ENCODE measurements at regions not wholly inside any gene's neighbourhood (a gene's known extent, or its start where the extent isn't known, plus 50 kb on each side); places are given as distances from the start of the nearest gene placed in this dataset.

GRCh38 chr1:200496937-200497336 lies 87.1 kb upstream of the ZNF281 start:
- ATAC-seq (no peak), DNase-seq (no peak)
- Histone ChIP-seq H3K4me1 (no peaks in the 10 kb centered on the region), H3K27ac (no peak overlapping the region), H3K4me3 (no peak overlapping the region), H3K9me3 (no peaks in the 10 kb centered on the region), H3K27me3 (peaks cover 0 to 6% (median 0%) of the 10 kb centered on the region in 3 donors), H3K36me3 (no peaks in the 10 kb centered on the region)
- TF ChIP-seq POLR2A (IDR thresholded peaks at IDR 0.05) (no peak), CTCF (IDR thresholded peaks at IDR 0.05 in 4 of 5, conservative IDR thresholded peaks at IDR 0.05 in 1 of 5) (no peak)
- in situ Hi-C loops (cut with MboI; ENCODE audit: low sequenced_read_pairs in 4 of 4) = loop anchor here (25.0 kb wide), 3 partner anchors 185 to 360 kb away; no protein-coding TSS in a partner anchor
- intact Hi-C loops (cut with DNase I; ENCODE audit: low total_unique reads) = no loop called here

GRCh38 chr1:200495901-200496300 lies 86.1 kb upstream of the ZNF281 start:
- Histone ChIP-seq H3K36me3 (no peaks in the 10 kb centered on the region), H3K27ac (no peak overlapping the region), H3K4me3 (no peak overlapping the region), H3K4me1 (no peaks in the 10 kb centered on the region), H3K27me3 (peaks cover 0 to 5% (median 0%) of the 10 kb centered on the region in 3 donors), H3K9me3 (no peaks in the 10 kb centered on the region)
- ATAC-seq (no peak), DNase-seq (no peak)
- TF ChIP-seq CTCF (IDR thresholded peaks at IDR 0.05 in 4 of 5, conservative IDR thresholded peaks at IDR 0.05 in 1 of 5) (no peak), POLR2A (IDR thresholded peaks at IDR 0.05) (no peak)
- in situ Hi-C loops (cut with MboI; ENCODE audit: low sequenced_read_pairs in 4 of 4) (loop anchor here (25.0 kb wide), 3 partner anchors 184 to 359 kb away; no protein-coding TSS in a partner anchor), intact Hi-C loops (cut with DNase I; ENCODE audit: low total_unique reads) (no loop called here)

- Histone ChIP-seq H3K9me3 (no peaks in the 10 kb centered on the region), H3K36me3 (no peaks in the 10 kb centered on the region), H3K27me3 (peaks cover 0 to 2% (median 0%) of the 10 kb centered on the region in 3 donors), H3K27ac (no peak overlapping the region), H3K4me1 (peaks cover 0 to 5% of the 10 kb centered on the region in 2 donors), H3K4me3 (no peak overlapping the region)
- in situ Hi-C loops (cut with MboI; ENCODE audit: low sequenced_read_pairs in 4 of 4) (loop anchor here (25.0 kb wide), 3 partner anchors 181 to 356 kb away; no protein-coding TSS in a partner anchor), intact Hi-C loops (cut with DNase I; ENCODE audit: low total_unique reads) (no loop called here)
- no peak for TF ChIP-seq CTCF (IDR thresholded peaks at IDR 0.05 in 4 of 5, conservative IDR thresholded peaks at IDR 0.05 in 1 of 5)
- TF ChIP-seq POLR2A (IDR thresholded peaks at IDR 0.05) = no peak
- ATAC-seq = no peak
- no peak for DNase-seq
These were observed 83.5 kb upstream of the ZNF281 start for GRCh38 chr1:200493344-200493743.

- in situ Hi-C loops (cut with MboI; ENCODE audit: low sequenced_read_pairs in 4 of 4) = loop anchor here (25.0 kb wide), 3 partner anchors 179 to 354 kb away; no protein-coding TSS in a partner anchor
- peaks cover 0 to 6% of the 10 kb centered on the region in 2 donors for H3K4me1 ChIP-seq
These were observed 81.3 kb upstream of the ZNF281 start for GRCh38 chr1:200491103-200491502.

More at GRCh38 chr1:200491103-200491502, 81.3 kb upstream of the ZNF281 start:
- ATAC-seq (no peak), DNase-seq (no peak)
- no peaks in the 10 kb centered on the region for H3K36me3 ChIP-seq
- H3K27me3 ChIP-seq = no peaks in the 10 kb centered on the region
- intact Hi-C loops (cut with DNase I; ENCODE audit: low total_unique reads) = no loop called here
- H3K4me3 ChIP-seq = no peak overlapping the region
- H3K9me3 ChIP-seq = no peaks in the 10 kb centered on the region
- H3K27ac ChIP-seq = no peak overlapping the region
- TF ChIP-seq POLR2A (IDR thresholded peaks at IDR 0.05) (no peak), CTCF (IDR thresholded peaks at IDR 0.05 in 4 of 5, conservative IDR thresholded peaks at IDR 0.05 in 1 of 5) (no peak)

Data from gastrocnemius medialis (tissue), 4 donors.